ENCODE measurements at regions not wholly inside any gene's neighbourhood (a gene's known extent, or its start where the extent isn't known, plus 50 kb on each side); places are given as distances from the start of the nearest gene placed in this dataset.

DNA sequence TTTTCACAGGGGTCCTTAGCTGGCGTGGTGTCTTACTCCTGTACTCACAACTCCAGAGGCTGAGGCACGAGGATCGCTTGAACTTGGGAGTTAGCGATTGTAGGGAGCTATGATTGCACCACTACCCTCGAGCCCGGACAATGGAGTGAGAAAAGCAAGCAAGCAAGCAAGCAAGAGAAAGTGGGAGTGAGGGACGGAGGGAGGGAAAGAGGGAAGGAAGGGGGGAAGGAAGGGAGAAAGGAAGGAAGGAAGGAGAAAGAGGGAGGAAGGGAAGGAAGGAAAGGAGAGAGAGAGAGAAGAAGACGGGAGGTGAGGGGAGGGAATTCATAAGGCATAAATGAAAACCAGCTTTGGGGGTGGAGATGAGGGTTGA lies 120.5 kb downstream of the TRIM27 start:
- TF ChIP-seq, protein P1, sequence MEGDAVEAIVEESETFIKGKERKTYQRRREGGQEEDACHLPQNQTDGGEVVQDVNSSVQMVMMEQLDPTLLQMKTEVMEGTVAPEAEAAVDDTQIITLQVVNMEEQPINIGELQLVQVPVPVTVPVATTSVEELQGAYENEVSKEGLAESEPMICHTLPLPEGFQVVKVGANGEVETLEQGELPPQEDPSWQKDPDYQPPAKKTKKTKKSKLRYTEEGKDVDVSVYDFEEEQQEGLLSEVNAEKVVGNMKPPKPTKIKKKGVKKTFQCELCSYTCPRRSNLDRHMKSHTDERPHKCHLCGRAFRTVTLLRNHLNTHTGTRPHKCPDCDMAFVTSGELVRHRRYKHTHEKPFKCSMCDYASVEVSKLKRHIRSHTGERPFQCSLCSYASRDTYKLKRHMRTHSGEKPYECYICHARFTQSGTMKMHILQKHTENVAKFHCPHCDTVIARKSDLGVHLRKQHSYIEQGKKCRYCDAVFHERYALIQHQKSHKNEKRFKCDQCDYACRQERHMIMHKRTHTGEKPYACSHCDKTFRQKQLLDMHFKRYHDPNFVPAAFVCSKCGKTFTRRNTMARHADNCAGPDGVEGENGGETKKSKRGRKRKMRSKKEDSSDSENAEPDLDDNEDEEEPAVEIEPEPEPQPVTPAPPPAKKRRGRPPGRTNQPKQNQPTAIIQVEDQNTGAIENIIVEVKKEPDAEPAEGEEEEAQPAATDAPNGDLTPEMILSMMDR (IDR thresholded peaks at IDR 0.05; ENCODE audit: low read depth, low read length, missing control alignments) = no peak
- no peak overlapping the region for H3K4me3 ChIP-seq (ENCODE audit: low read depth, low read length)
- DNase-seq (ENCODE audit: low read depth) = no peak
- in situ Hi-C loops (cut with HindIII; ENCODE audit: low sequenced_read_pairs) = no loop called here

DNA sequence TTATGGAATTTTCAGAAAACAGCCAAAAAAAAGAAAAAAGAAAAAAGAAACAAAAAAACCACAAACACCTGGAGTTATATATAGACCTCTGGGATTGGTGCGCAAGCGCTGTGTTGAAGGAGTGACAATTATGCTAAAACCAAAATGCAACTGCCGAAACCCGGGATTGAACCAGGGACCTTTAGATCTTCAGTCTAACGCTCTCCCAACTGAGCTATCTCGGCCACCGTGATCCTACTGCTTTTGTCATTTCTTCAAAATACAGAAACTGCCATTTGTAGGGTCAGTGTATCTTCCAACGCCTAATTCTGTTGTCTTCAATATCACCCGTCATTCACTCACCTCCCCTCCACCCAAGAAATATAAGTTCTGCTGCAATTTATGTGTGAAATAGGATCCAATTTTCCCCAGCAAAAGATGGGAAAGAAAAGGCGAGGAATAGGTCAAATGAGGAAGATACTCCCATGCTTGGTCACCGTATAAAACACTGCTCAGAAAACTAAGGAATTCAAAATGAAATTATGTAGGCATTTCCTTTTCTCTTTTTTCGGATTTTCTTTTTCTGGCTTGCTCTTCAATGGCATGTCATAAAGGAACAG lies 116.0 kb downstream of the TRIM27 start:
- DNase-seq (ENCODE audit: low read depth) = no peak
- TF ChIP-seq, protein P1 (IDR thresholded peaks at IDR 0.05; ENCODE audit: low read depth, low read length, missing control alignments) = no peak
- peak overlapping the region; percentile 0 for H3K4me3 ChIP-seq (ENCODE audit: low read depth, low read length)
- in situ Hi-C loops (cut with HindIII; ENCODE audit: low sequenced_read_pairs) = no loop called here

- peak overlapping the region; percentile 0 for H3K4me3 ChIP-seq (ENCODE audit: low read depth, low read length)
- no peak for DNase-seq (ENCODE audit: low read depth)
- in situ Hi-C loops (cut with HindIII; ENCODE audit: low sequenced_read_pairs) = no loop called here
- TF ChIP-seq, protein P1 (IDR thresholded peaks at IDR 0.05; ENCODE audit: low read depth, low read length, missing control alignments) = no peak
These were observed 115.4 kb downstream of the TRIM27 start for GRCh38 chr6:28808383-28808782.

GRCh38 chr6:28809947-28810658 lies 113.7 kb downstream of the TRIM27 start:
- in situ Hi-C loops (cut with HindIII; ENCODE audit: low sequenced_read_pairs) = no loop called here
- peak overlapping the region; percentile 27 for H3K4me3 ChIP-seq (ENCODE audit: low read depth, low read length)
- no peak for DNase-seq (ENCODE audit: low read depth)
- TF ChIP-seq, protein P1 (IDR thresholded peaks at IDR 0.05; ENCODE audit: low read depth, low read length, missing control alignments) = peak; percentile 5

DNA sequence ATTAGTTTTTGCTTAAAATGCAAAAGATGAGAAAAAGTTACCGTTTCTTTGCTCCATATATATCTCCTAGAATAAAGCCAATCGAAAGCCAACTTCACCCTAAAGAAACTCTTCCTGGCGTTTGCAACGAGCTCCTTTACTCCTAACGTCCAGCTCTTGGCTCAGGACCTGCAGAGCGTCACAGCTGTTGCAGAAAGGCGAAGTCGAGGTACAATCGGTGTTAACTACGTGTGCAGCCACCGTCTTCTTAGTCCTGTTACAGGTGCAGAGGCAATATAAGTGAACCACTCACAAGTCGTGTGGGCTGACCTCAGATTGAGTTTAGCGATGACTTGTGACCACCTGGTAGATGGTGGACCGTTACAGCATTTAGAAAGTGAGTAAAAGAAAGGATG lies 113.1 kb downstream of the TRIM27 start:
- DNase-seq (ENCODE audit: low read depth) = no peak
- in situ Hi-C loops (cut with HindIII; ENCODE audit: low sequenced_read_pairs) = no loop called here
- H3K4me3 ChIP-seq (ENCODE audit: low read depth, low read length) = peak overlapping the region; percentile 27
- TF ChIP-seq, protein P1 (IDR thresholded peaks at IDR 0.05; ENCODE audit: low read depth, low read length, missing control alignments) = no peak

GRCh38 chr6:28811873-28812272 lies 111.9 kb downstream of the TRIM27 start:
- in situ Hi-C loops (cut with HindIII; ENCODE audit: low sequenced_read_pairs) = no loop called here
- H3K4me3 ChIP-seq (ENCODE audit: low read depth, low read length) = no peak overlapping the region
- DNase-seq (ENCODE audit: low read depth) = no peak

More at GRCh38 chr6:28811873-28812272, 111.9 kb downstream of the TRIM27 start:
- TF ChIP-seq, protein P1 (IDR thresholded peaks at IDR 0.05; ENCODE audit: low read depth, low read length, missing control alignments) = no peak

Measured in astrocyte of the cerebellum (primary cell).